ENCODE measurements at regions not wholly inside any gene's neighbourhood (a gene's known extent, or its start where the extent isn't known, plus 50 kb on each side); places are given as distances from the start of the nearest gene placed in this dataset.

DNA sequence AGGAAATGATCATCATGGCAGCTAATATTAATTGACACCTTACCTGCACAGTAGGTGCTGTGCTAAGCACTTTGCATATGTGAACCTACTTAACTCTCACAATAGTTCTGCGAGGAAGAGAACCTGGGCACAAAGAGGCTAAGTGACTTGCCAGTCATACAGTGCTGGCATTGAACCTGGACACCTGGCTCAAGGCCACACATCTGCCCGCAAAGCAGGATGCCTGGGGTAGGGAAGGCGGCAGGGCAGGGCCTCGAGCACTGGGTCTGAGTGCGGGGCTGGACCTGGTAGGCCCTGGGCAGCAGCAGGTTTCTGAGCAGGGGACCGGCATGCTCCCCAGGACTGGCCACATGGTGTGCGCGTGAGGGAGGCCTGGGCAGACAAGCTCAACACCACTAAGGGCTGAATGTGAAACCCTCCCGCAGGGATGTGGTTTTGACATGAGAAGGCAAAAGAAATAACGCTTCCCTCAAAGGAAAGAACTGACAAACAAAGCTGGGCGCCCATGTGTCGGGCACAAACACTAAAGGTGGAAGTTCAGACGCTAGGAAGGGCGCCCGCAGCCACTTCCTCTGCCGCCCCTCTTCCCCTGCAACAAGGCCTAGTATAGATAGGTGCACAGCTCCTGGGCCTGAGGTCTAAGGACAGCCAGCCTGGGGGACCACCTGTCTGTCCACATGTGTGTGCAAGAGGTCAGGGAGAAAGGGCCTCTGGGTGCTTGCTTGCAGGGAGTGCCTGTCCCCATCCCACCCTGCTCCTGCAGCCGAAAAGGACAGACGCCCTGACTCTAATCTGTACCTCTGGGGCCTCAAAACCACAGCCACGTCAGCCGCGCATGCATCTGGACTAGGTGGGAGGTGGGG, 92.5 kb downstream of the ZFP36L2 start:
- no peak for TF ChIP-seq EZH2 (IDR thresholded peaks at IDR 0.05; ENCODE audit: insufficient read depth, poor library complexity, severe bottlenecking)
- no peak for TF ChIP-seq EZH2phosphoT487 (IDR thresholded peaks at IDR 0.05; ENCODE audit: insufficient read depth, low read depth)
